ENCODE measurements at regions not wholly inside any gene's neighbourhood (a gene's known extent, or its start where the extent isn't known, plus 50 kb on each side); places are given as distances from the start of the nearest gene placed in this dataset.

GRCh38 chr5:166354332-166354731, 1937.1 kb upstream of the WWC1 start:
- in situ Hi-C loops (cut with HindIII; ENCODE audit: extremely low pct_ligation_motif_present, low pct_unique_long_range_greater_than_20kb), result no loop called here
- Histone ChIP-seq H3K4me3 (replicated peaks in 1 of 3; ENCODE audit: insufficient read depth in 1 of 3, low read depth in 2 of 3, low read length in 3 of 3) (no peak overlapping the region), H3K27me3 (ENCODE audit: control insufficient read depth in 1 of 2, insufficient read depth in 2 of 2, low read length in 2 of 2) (no peaks in the 10 kb centered on the region), H3K9ac (ENCODE audit: insufficient read depth, low read depth, low read length) (no peak overlapping the region), H3K27ac (ENCODE audit: extremely low read length, insufficient read depth, low read length) (no peak overlapping the region), H3K4me2 (ENCODE audit: low read depth, low read length) (no peak overlapping the region), H3K9me3 (ENCODE audit: low read length) (peaks cover 87% of the 10 kb centered on the region), H2AFZ (ENCODE audit: low read length) (no peak overlapping the region), H3K79me2 (ENCODE audit: insufficient read depth, low read length) (no peaks in the 10 kb centered on the region), H4K20me1 (ENCODE audit: insufficient read depth, low read length) (no peaks in the 10 kb centered on the region), H3K4me1 (ENCODE audit: insufficient read depth, low read length) (no peaks in the 10 kb centered on the region), H3K36me3 (replicated peaks in 1 of 2; ENCODE audit: control insufficient read depth in 1 of 2, insufficient read depth in 2 of 2, low read length in 2 of 2) (no peaks in the 10 kb centered on the region)
- BruUV-seq (replicated peaks), result no TSS peak
- ChIA-PET CTCF (ENCODE audit: low intra/inter-chr PET ratio, low total read pairs) (no interaction called here), POLR2A (no interaction called here)
- intact Hi-C loops (cut with micrococcal nuclease; ENCODE audit: unreplicated experiment), result no loop called here
- no peak for FAIRE-seq
- TF ChIP-seq ZNF788 (CRISPR knock-in tag; IDR thresholded peaks at IDR 0.05; ENCODE audit: borderline replicate concordance), result no peak
- TF ChIP-seq ZNF773 (CRISPR knock-in tag; IDR thresholded peaks at IDR 0.05; ENCODE audit: borderline replicate concordance), result no peak
- TF ChIP-seq ZUFSP (CRISPR knock-in tag; IDR thresholded peaks at IDR 0.05; ENCODE audit: borderline replicate concordance), result no peak
- TF ChIP-seq ZNF891 (CRISPR knock-in tag; IDR thresholded peaks at IDR 0.05), result no peak
- no peak for TF ChIP-seq ZNF7 (CRISPR knock-in tag; IDR thresholded peaks at IDR 0.05)
- TF ChIP-seq ZSCAN31 (CRISPR knock-in tag; IDR thresholded peaks at IDR 0.05; ENCODE audit: low read depth), result no peak
- TF ChIP-seq RXRB (CRISPR knock-in tag; IDR thresholded peaks at IDR 0.05; ENCODE audit: borderline replicate concordance), result no peak
- no peak for TF ChIP-seq HOXA9 (CRISPR knock-in tag; IDR thresholded peaks at IDR 0.05; ENCODE audit: borderline replicate concordance)
- TF ChIP-seq IRF2 (CRISPR knock-in tag; IDR thresholded peaks at IDR 0.05), result no peak
- no peak for TF ChIP-seq ZFP36L1 (CRISPR knock-in tag; IDR thresholded peaks at IDR 0.05)
- no peak for TF ChIP-seq ZFX (CRISPR knock-in tag; IDR thresholded peaks at IDR 0.05; ENCODE audit: low read depth)
- no peak for TF ChIP-seq SP140L (CRISPR knock-in tag; IDR thresholded peaks at IDR 0.05; ENCODE audit: borderline replicate concordance)
- no peak for TF ChIP-seq DNMT3B (CRISPR knock-in tag; conservative IDR thresholded peaks at IDR 0.05)
- no peak for TF ChIP-seq KDM3A (CRISPR knock-in tag; IDR thresholded peaks at IDR 0.05; ENCODE audit: low read depth)
- no peak for TF ChIP-seq SSRP1 (CRISPR knock-in tag; IDR thresholded peaks at IDR 0.05)
- TF ChIP-seq ZNF225 (CRISPR knock-in tag; IDR thresholded peaks at IDR 0.05), result no peak
- TF ChIP-seq ZFAT (CRISPR knock-in tag; conservative IDR thresholded peaks at IDR 0.05), result no peak
- no peak for DNase-seq (ENCODE audit: low spot score)
- 0% methylated on average over 1 of the region's 1 CpG for WGBS (ENCODE audit: low lambda C conversion rate)
- ATAC-seq, result no peak
